GM04503 (cell line): ENCODE measurements at regions not wholly inside any gene's neighbourhood (a gene's known extent, or its start where the extent isn't known, plus 50 kb on each side); places are given as distances from the start of the nearest gene placed in this dataset.
"Not testable (repeated sequence)": the region's sequence is repeated elsewhere in the genome, so short reads cannot be mapped to it uniquely, and the experiment has no call there.

Source experiments
- DNase-seq: peaks from one replicate; pipeline ENCODE4 v3.0.0-alpha.2; 2012; ENCODE audit warnings: low read depth

DNA sequence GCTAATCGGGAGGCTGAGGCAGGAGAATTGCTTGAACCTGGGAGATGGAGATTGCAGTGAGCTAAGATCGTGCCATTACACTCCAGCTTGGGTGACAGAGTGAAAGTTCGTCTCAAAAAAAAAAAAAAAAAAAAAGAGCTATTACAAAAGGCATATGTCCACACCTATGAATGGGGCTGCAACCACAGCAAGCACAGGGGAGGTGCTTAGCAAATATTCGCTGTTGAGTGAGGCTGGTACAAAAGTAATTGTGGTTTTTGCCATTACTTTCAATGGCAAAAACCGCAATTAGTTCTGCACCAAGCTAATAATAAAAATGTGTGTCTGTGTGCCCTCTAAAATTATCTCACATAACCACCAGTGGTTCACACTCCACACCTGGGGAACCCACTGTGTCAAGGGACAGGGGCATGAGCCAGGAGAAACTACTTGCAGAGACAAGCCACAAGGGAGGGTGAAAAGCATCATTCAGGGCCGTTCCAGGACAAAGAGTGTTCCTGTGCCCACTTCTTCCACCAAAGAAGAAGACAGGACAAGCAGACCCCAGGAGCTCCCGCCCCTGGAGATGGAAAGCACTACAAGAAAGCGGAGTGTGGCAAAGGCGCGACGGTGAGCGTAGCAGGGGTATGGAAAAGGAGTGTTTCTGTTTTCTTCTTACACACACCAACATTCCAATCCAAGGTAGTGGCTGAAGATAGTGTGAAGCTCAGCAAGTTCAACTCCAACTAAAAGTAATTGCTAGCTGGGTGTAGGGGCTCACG lies 84.4 kb upstream of the CNEP1R1 start:
- no peak for DNase-seq

DNA sequence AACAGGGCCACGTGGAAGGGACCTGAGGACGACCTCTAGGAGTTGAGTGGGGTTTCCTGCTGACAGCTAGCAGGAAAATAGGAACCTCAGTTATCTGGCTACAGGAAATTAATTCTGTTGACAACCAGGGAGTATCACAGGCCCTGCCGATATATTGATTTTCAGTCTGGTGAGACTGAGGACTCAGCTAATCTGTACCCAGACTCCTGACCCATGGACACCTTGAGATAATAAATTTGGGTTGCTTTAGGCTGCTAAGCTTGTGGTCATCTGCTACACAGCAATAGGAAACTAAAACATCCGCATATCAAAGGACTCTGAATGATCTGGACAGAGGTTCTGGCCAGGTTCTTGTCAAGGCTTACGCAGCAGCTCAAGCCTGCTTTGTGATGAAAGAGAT lies 80.8 kb upstream of the CNEP1R1 start:
- DNase-seq = no peak

DNA sequence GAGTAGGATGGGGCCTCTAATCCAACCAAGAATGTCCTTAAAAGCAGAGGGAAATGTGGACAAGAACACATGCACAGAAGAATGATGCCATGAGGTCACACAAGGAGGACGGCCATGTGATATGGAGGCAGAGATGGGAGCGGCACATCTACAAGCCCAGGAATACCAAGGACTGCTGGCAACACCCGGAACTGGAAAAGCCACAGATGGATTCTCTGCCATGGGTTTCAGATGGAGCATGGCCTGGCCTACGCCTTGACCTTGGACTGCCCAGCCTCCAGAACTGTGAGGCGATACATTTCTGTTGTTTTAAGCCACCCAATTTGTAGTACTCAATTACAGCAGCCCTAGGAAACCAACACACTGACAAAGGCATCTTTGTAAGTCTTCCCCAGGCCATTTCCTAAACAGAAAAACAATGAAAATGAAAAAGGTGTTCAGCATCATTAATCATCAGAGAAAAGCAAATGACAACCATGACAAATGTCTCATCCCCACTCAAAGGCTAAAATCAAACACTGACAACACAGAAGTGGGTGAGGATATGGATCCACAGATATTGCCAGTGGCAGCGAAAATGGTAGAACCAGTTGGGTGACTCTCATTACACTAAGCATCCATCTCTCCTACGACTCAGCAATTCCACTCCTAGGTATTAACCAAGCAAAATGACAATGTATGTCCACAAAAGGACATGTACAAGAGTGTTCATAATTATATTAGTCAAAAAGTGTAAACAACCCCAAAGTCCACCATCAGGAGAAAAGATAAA lies 76.9 kb upstream of the CNEP1R1 start:
- no peak for DNase-seq

DNA sequence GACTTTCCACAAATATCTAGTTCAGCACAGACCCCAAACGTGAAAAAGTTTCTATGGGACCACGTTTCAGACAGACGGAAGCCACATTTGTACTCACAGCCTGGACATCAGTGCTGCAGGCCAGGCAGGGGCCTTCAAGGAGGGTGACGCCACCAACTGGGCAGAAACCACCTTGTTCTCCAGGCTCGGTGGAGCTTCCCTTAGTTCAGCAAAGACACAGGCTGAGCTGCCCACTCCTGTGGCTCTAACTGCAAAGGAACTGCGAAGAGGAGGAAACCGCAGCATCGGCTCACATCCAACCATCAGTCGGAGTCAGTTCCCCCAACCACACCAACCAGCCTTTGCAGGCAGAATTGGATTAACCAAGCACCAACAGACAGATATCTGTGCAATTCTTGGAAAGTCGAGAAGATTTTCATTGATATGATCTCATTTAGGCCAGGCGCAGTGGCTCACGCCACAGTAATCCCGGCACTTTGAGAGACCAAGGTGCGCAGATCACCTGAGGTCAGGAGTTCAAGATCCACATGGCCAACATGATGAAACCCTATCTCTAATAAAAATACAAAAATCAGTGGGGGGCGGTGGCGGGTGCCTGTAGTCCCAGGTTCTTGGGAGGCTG lies 73.3 kb upstream of the CNEP1R1 start:
- DNase-seq = no peak

DNA sequence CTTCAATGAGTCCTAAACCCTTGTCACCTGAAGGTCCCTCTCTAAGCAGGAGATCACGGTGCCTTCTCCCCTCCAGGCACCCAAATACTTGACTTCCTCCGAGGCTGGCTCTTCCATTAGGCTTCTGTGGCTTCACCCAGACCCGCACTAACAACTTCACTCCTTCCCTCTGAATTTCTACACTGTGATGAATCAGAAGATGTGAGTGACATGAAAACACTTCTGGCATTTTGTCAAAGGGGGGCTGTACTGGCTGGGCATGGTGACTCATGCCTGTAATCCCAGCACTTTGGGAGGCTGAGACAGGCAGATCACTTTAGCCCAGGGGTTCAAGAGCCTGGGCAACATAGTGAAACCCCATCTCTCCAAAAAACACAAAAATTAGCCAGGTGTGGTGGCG lies 72.6 kb upstream of the CNEP1R1 start:
- DNase-seq = no peak

DNA sequence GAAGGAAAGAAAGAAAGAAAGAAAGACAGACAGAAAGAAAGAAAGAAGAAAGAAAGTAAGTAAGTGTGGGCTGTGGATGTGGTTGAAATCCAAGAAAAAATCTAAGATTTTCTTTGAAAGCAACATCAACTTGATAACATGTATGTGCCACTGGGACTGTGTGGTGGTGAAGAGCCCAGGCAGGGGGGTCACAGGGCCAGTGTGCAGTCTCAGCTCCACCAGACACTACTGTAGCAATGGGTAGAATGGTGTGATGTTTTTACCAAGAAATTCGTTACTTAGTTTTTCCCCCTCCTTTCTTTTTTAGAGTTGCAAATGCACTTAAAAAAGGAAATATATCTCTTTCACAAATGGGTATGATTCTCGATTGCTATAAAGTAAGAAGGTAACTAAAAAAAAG lies 71.9 kb upstream of the CNEP1R1 start:
- DNase-seq = no peak

DNA sequence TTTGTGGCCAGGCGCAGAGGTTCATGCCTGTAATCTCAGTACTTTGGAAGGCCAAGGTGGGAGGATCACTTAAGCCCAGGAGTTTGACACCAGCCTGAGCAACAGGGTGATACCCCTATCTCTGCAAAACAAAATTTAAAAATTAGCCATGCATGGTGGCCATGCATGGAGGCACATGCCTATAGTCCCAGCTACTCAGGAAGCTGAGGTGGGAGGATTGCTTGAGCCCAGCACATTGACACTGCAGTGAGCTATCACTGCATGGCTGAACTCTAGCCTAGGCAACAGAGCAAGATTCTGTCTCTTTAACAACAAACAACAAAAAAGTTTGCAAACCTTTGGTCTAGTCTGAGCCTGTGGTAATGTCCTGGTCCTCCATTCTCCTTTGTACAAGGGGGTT lies 69.2 kb upstream of the CNEP1R1 start:
- no peak for DNase-seq

DNA sequence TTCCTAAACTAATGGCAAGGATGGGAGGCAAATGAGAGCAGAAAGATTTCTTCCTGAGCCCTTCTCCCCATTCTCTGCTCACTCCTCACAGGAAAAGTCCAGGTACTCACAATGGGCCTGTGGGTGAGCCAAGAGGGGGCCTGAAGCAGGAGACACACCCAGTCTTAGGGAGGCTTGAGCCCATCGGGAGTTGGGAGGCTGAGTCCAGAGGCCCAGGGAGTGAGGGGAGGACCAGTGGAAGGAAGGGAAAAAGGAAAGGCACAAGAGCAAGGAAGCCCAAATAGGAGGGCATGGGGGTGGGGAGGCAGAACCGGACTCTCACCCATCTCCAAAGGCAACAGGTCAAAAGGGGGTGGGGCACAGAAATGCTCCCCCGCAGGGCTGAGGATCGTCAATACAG lies 68.1 kb upstream of the CNEP1R1 start:
- DNase-seq = no peak

DNA sequence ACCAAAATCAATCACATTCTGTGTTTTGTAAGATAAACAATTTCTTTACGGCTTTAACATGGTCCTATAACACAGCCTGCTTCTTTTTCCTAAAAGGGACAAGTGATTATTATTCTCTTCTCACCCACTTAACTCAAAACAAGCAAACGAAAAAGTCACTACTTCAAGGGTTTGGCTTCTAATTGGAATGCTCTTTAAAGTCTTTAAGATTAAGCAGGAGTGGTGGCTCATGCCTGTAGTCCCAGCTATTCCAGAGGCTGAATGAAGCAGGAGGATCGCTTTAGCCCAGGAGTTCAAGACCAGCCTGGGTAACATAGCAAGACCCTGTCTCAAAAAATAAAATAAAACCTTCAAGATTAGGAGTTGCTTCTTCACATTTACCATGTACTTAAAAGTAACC lies 66.6 kb upstream of the CNEP1R1 start:
- DNase-seq = no peak

DNA sequence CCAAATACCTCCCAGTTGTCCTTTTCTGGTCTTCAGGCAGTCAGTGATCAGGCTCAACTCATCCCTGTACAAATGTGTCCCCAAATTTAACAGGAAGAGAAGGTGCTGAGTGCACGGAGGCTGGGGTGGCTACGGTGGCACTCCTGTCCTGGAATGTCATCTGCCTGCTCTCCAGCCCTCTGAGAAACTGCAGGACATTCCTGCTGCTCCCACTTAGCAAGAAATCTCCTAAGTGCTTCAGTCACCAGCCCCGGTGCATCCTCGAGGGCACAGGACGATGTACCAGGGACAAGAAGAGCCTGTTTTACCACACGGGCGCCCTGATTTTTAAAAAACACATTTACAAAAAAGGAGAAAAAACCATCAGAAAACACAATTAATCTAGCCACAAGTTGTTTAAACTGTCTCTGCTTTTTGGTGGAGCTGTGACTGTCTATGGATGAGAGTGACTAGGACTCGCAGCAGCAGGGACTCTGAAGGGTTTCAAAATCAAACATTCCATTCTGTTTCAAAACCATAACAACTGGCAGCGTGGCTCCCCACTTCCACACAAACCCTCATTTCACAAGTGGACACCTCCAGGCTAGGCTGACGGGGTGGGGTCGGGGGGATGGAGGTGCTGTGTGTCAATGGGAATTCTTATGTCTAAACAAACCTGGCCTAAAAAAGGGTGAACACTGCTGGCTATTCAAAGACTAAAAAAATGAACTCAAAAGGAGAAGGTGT lies 65.3 kb upstream of the CNEP1R1 start:
- DNase-seq = no peak

DNA sequence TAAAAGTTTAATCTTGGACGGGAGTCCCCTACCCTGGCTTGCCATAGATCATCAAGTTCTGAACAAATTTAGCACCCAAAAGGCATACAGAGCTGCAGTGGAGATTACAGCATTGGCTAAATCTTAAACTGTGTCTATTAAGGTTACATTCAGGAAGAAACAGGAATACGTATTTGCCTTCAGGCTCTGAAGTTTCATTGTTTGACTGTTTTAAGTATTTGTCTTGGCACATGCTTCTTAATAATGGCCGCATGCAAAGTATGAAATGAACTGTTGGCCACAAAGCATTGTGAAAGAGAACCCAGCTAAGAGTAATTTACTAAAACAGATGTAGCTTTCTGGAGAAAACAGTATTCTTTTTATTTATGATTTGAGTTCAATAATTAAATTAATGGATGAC lies 63.9 kb upstream of the CNEP1R1 start:
- DNase-seq = peak; percentile 43

DNA sequence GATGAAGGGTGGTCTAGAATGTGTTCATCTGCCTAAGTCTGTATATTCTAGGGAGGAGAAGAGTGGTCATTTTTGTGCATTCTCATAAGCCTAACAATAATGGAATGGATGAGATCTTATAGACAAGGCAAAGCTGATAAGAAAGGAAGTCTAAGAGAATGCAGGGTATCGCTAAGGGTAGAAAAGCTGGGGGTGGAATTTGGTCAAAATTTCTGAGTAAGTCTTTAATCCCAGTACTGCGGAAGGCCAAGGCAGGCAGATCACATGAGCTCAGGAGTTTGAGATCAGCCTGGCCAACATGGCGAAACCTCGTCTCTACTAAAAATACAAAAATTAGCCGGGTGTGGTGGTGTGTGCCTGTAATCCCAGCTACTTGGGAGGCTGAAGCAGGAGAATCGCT lies 62.5 kb upstream of the CNEP1R1 start:
- not testable (repeated sequence) for DNase-seq

DNA sequence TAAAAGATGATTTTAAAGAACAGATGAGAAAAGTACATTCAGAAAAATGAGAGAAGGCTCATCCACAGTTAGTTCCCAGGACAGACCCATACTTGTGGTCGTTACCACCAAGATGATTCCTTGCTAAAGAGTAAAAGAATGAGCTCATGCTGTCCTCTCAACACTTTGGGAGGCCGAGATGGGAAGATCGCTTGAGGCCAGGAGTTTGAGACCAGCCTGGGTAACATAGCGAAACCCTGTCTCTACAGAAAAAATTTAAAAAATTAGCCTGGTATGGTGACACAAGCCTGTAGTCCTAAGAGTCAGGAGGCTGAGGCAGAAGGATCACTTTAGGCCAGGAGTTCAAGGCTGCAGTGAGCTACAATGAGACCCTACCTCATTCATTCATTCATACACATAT lies 60.7 kb upstream of the CNEP1R1 start:
- DNase-seq = no peak

DNA sequence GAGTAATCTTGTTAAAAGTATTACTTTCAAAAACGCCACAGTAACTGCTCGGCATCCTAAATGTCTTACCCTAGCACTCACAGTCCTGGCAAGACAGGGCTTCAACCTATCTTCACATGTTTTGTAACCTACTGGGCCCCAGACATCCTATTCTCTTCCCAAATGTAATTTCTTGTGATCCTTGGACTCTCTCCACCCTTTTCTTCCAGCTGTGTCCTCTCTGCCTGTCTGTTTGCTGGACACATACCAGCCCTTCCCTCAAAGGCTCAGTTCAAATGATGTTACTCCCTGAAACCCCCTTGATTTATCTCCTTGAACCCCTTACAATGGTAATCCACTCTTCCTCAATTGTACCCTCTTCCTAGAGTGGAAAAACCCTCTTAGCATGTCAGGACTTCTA lies 60.1 kb upstream of the CNEP1R1 start:
- no peak for DNase-seq

DNA sequence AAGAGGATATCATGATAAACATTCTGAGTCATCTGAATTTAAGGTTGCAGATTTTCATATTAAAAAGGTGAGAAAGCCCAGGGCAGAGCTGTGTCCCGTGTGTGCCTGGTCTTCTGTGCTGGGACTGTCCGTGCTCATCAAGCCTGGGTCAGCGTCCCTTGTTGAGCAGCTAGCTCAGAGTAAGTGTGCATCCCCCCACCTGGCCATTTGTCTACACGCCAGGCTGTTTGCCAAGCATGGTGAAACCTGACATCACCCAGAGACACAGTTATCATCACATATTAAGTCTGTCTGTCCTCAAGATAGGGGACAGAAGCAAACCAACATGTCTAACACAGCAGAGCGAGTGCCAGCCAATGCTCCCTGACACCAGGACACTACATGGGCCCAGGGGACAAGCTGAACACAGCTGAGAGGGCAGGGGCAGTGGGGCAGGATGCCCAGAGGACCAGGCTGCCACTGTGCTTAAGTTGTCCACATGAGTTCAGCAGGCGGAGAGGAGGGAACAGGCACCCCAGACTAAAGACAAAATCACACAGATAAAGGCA lies 57.9 kb upstream of the CNEP1R1 start:
- no peak for DNase-seq

DNA sequence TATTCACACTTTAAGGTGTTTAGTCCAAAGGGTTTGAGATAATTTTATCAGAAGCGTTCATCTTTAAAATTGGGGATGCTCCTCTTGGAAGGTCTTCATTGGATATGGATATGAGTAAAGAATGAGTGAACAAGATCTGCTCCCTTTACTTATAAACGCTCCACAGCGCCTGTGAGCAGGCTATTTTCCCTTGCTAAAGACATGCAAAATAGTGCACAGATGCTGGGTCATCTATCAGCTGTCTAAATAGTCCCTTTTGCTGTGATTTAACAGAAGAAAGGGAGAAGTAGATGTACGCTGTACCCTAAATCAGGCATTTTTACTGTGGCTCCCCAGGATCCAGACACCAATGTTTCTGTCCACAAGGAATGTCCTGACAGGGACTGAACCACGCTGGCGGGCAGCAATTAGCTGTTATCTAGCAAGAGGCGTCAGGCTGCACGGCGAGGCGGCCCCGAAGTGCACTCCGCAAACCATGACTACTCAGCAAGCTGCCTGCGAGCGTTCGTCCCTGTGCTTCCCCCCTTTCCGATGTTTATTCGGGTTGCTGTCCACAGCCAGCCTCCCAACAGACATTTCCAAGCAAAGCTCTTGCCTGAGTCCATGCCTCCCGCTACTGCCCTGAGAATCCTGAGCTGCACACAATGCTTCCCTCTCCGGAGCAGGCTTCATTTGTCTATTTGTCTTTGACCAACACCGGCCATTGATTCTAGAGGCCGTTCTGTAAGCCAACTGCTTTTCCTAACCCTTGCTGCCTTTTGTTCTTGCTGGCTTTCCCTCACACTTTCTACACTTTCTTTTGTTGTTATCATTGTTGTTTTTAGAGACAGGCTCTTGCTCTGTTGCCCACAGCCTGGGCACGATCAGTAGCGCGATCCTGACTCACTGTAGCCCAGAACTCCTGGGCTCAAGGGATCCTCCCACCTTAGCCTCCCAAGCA lies 55.7 kb upstream of the CNEP1R1 start:
- DNase-seq = no peak

DNA sequence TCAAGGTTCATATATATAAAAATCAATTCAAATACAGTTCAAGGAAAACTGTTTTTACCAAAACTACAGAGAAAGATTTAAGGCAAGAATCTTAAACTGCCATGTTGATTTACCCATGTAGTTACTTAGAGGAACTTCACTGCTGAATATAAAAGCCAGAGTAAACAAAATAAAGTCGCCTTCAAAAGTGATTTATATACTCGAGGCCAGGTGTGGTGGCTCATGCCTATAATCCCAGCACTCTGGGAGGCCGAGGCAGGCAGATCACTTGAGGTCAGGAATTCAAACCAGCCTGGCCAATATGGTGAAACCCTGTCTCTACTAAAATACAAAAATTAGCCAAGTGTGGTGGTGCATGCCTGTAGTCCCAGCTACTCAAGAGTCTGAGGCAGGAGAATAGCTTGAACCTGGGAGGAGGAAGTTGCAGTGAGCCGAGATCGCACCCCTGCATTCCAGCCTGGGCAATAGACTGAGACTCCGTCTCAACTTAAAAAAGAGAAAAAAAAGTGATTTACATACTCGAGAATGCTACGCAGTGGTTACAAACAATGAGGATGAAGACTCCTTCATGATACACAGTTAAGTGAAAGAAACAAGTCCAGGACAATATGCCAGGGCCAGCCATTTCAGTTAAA lies 54.1 kb upstream of the CNEP1R1 start:
- DNase-seq = no peak

DNA sequence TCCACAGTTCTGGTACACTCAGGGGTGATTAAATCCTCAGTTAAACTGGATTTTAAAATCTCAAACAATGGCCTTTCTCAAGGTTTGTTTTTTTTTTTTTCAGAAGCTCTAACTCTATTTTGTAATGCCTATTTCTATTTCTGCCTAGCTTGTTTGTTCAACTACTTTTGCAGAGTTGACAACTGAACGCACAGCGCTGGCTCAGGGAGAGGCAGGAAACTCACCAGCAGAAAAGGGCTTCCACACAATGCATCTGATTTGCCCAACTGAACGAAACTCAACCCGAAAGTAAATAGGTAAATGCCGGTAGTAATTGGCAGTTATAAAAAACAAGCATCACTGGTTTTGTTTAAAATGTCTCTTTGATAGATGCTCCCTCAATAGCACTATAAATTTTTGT lies 52.7 kb upstream of the CNEP1R1 start:
- DNase-seq = no peak

DNA sequence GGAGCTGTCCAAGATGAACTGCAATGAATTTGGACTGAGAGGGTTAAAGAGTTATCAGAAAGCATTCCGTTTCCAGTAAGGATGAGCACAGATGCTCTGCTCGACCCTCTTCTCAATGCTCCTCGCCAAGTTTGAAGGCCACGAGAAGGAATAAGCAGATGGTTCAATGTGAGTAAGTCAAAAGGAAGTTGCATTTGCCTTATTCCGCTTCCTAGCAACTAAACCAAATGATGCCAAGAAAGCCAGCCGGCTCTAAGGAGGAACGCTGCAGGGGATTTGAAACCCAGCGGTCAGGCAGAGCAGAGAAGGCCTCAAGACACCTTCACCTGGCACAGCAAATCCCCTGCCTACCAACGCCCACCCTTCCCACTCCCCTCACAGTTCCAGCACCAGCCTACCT lies 52.1 kb upstream of the CNEP1R1 start:
- no peak for DNase-seq
